HL-60 (cell line): ENCODE measurements at regions not wholly inside any gene's neighbourhood (a gene's known extent, or its start where the extent isn't known, plus 50 kb on each side); places are given as distances from the start of the nearest gene placed in this dataset.

Experiments
- CTCF ChIP-seq: IDR thresholded peaks from one replicate; pipeline ENCODE4 v1.5.1; 2011; ENCODE audit warnings: low read length, control low read depth, inconsistent platforms; ENCODE audit not compliant: insufficient read depth
- POLR2AphosphoS5 ChIP-seq: IDR thresholded peaks from 2 replicates; pipeline ENCODE4 v1.6.1; 2012; ENCODE audit warnings: low read depth
- TF ChIP-seq, protein P1 (sequence below): IDR thresholded peaks from 2 replicates; pipeline ENCODE4 v1.6.1; 2012; ENCODE audit warnings: low read depth; ENCODE audit not compliant: insufficient replicate concordance

GRCh38 chr17:64781014-64781756, 119.1 kb upstream of the SMURF2 start:
- no peak for TF ChIP-seq CTCF
- TF ChIP-seq POLR2AphosphoS5: peak; percentile 75
- TF ChIP-seq, protein P1, sequence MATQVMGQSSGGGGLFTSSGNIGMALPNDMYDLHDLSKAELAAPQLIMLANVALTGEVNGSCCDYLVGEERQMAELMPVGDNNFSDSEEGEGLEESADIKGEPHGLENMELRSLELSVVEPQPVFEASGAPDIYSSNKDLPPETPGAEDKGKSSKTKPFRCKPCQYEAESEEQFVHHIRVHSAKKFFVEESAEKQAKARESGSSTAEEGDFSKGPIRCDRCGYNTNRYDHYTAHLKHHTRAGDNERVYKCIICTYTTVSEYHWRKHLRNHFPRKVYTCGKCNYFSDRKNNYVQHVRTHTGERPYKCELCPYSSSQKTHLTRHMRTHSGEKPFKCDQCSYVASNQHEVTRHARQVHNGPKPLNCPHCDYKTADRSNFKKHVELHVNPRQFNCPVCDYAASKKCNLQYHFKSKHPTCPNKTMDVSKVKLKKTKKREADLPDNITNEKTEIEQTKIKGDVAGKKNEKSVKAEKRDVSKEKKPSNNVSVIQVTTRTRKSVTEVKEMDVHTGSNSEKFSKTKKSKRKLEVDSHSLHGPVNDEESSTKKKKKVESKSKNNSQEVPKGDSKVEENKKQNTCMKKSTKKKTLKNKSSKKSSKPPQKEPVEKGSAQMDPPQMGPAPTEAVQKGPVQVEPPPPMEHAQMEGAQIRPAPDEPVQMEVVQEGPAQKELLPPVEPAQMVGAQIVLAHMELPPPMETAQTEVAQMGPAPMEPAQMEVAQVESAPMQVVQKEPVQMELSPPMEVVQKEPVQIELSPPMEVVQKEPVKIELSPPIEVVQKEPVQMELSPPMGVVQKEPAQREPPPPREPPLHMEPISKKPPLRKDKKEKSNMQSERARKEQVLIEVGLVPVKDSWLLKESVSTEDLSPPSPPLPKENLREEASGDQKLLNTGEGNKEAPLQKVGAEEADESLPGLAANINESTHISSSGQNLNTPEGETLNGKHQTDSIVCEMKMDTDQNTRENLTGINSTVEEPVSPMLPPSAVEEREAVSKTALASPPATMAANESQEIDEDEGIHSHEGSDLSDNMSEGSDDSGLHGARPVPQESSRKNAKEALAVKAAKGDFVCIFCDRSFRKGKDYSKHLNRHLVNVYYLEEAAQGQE: no peak
